Retinal pigment epithelial cell (primary cell): ENCODE measurements at regions not wholly inside any gene's neighbourhood (a gene's known extent, or its start where the extent isn't known, plus 50 kb on each side); places are given as distances from the start of the nearest gene placed in this dataset.

Source experiments
- DNase-seq: peaks from one replicate; pipeline ENCODE4 v3.0.0-alpha.2; 2010; ENCODE audit warnings: low read depth
- H3K4me3 ChIP-seq: 2 replicates; pipeline ENCODE4 v1.5.1; 2011; ENCODE audit warnings: mild to moderate bottlenecking, low read length, control low read depth, moderate library complexity
- CTCF ChIP-seq: conservative IDR thresholded peaks from 2 replicates; pipeline ENCODE4 v1.5.1; 2011; ENCODE audit warnings: low read depth, low read length, control low read depth, inconsistent platforms

- TF ChIP-seq CTCF, result no peak
- H3K4me3 ChIP-seq, result no peak overlapping the region
- DNase-seq, result no peak
These were observed 123.1 kb upstream of the PARP11 start for GRCh38 chr12:3996322-3996721.

- TF ChIP-seq CTCF, result no peak
- no peak overlapping the region for H3K4me3 ChIP-seq
- no peak for DNase-seq
These were observed 122.1 kb upstream of the PARP11 start for GRCh38 chr12:3995306-3995705.

GRCh38 chr12:3994500-3994899 is 121.3 kb upstream of the PARP11 start:
- no peak for DNase-seq
- H3K4me3 ChIP-seq, result no peak overlapping the region
- no peak for TF ChIP-seq CTCF

GRCh38 chr12:3992945-3993344 is 119.7 kb upstream of the PARP11 start:
- TF ChIP-seq CTCF, result no peak
- no peak overlapping the region for H3K4me3 ChIP-seq
- DNase-seq, result no peak

GRCh38 chr12:3991798-3992580 is 118.8 kb upstream of the PARP11 start:
- H3K4me3 ChIP-seq, result no peak overlapping the region
- no peak for DNase-seq
- TF ChIP-seq CTCF, result no peak

- no peak overlapping the region for H3K4me3 ChIP-seq
- TF ChIP-seq CTCF, result no peak
- no peak for DNase-seq
These were observed 117.5 kb upstream of the PARP11 start for GRCh38 chr12:3990501-3991280.

- no peak for DNase-seq
- no peak for TF ChIP-seq CTCF
- no peak overlapping the region for H3K4me3 ChIP-seq
These were observed 116.0 kb upstream of the PARP11 start for GRCh38 chr12:3989218-3989550.
